HEK293T (cell line): ENCODE measurements at regions not wholly inside any gene's neighbourhood (a gene's known extent, or its start where the extent isn't known, plus 50 kb on each side); places are given as distances from the start of the nearest gene placed in this dataset.
"Not testable (repeated sequence)": the region's sequence is repeated elsewhere in the genome, so short reads cannot be mapped to it uniquely, and the experiment has no call there.

Experiments
- CTCF ChIA-PET: fragments of 350-600 bp; formaldehyde crosslinking; extraction: SDS; loops from one replicate; lab custom pipeline; 2021; ENCODE audit warnings: antibody characterized with exemption, inconsistent platforms; lab: Yijun Ruan, JAX
- POLR2A ChIA-PET: fragments of 350-600 bp; formaldehyde crosslinking; extraction: SDS; loops from one replicate; lab custom pipeline; 2020; ENCODE audit warnings: antibody characterized with exemption, inconsistent platforms; lab: Yijun Ruan, JAX
- DNase-seq: peaks from one replicate; pipeline ENCODE4 v3.0.0; 2012; ENCODE audit warnings: mixed read lengths; ENCODE audit errors: extremely low spot score
- ARNT ChIP-seq: fragments of 450-650 bp; IDR thresholded peaks from 2 replicates; pipeline ENCODE4 v1.6.1; 2017; ENCODE audit warnings: mild to moderate bottlenecking
- BHLHE40 ChIP-seq: fragments of 450-650 bp; IDR thresholded peaks from 2 replicates; pipeline ENCODE4 v1.6.1; 2016; ENCODE audit warnings: mild to moderate bottlenecking, moderate library complexity, borderline replicate concordance
- CTBP1 ChIP-seq: fragments of 450-650 bp; IDR thresholded peaks from 2 replicates; pipeline ENCODE4 v1.6.1; 2016; ENCODE audit warnings: borderline replicate concordance
- ELF4 ChIP-seq: fragments of 450-650 bp; IDR thresholded peaks from 2 replicates; pipeline ENCODE4 v1.6.1; 2017; ENCODE audit warnings: antibody characterized with exemption
- FOXA1 ChIP-seq: fragments of 450-650 bp; IDR thresholded peaks from 2 replicates; pipeline ENCODE4 v1.6.1; 2016; ENCODE audit warnings: mild to moderate bottlenecking
- FOXK2 ChIP-seq: fragments of 450-650 bp; IDR thresholded peaks from 2 replicates; pipeline ENCODE4 v1.6.1; 2016; ENCODE audit warnings: mild to moderate bottlenecking
- FOXM1 ChIP-seq: fragments of 450-650 bp; IDR thresholded peaks from 2 replicates; pipeline ENCODE4 v1.6.1; 2017; ENCODE audit warnings: mild to moderate bottlenecking, borderline replicate concordance
- HDGF ChIP-seq: fragments of 450-650 bp; IDR thresholded peaks from 2 replicates; pipeline ENCODE4 v1.6.1; 2017; ENCODE audit warnings: antibody characterized with exemption, borderline replicate concordance
- L3MBTL2 ChIP-seq: fragments of 450-650 bp; conservative IDR thresholded peaks from 2 replicates; pipeline ENCODE4 v1.6.1; 2016; ENCODE audit warnings: mild to moderate bottlenecking
- LEF1 ChIP-seq: fragments of 450-650 bp; IDR thresholded peaks from 2 replicates; pipeline ENCODE4 v1.6.1; 2017; ENCODE audit warnings: mild to moderate bottlenecking, borderline replicate concordance
- NFRKB ChIP-seq: fragments of 450-650 bp; IDR thresholded peaks from 2 replicates; pipeline ENCODE4 v1.6.1; 2016; ENCODE audit warnings: mild to moderate bottlenecking, moderate library complexity
- SP1 ChIP-seq: fragments of 450-650 bp; IDR thresholded peaks from 2 replicates; pipeline ENCODE4 v1.6.1; 2017
- SUZ12 ChIP-seq: fragments of 450-650 bp; IDR thresholded peaks from 2 replicates; pipeline ENCODE4 v1.6.1; 2016; ENCODE audit warnings: mild to moderate bottlenecking
- TARDBP ChIP-seq: fragments of 450-650 bp; IDR thresholded peaks from 2 replicates; pipeline ENCODE4 v1.6.1; 2016
- ZNF384 ChIP-seq: fragments of 450-650 bp; IDR thresholded peaks from 2 replicates; pipeline ENCODE4 v1.6.1; 2016
- TF ChIP-seq, protein P1 (sequence below): fragments of 450-650 bp; IDR thresholded peaks from 2 replicates; pipeline ENCODE4 v1.6.1; 2016

DNA sequence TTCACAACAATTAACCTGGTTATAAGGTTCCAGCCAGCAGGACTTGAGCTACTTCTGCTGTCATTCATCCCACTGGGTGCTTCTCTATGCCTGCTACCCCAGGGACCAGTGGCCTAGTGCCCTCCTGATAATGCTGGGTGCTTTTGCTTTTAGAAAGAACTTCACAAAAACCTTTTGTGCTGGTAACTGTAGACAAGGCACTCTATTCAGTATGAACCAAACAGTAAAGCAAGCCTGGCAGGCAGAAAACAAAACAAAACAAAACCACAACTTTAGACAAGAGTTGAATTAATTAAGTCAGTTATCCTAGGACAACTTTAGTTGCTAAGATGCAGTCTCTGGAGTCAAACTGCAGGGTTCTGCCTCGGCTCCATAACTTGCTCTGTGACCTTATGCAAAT is 61.9 kb upstream of the ADGRL2 start:
- ChIA-PET POLR2A (no interaction called here), CTCF (no interaction called here)

DNA sequence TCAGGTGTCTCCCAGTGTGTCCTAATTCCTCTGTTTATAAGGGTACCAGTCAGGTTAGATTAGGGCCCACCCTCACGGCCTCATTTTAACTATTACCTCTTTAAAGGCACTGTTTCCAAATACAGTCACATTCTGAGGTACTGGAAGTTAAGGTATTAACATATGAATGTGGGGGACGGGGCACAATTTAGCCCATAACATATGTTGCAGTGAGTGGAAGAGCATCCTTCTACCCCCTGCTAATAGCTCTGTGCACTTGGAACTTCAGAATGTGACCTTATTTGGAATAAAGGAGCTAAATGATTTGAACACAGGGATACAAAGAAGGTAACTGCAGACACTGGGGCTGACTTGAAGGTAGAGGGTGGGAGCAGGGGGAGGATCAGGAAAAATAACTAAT is 67.3 kb upstream of the ADGRL2 start:
- POLR2A ChIA-PET = no interaction called here
- CTCF ChIA-PET = no interaction called here
- TF ChIP-seq ZNF384 = no peak
- no peak for TF ChIP-seq HDGF
- no peak for TF ChIP-seq BHLHE40
- TF ChIP-seq ELF4 = no peak
- no peak for TF ChIP-seq SUZ12
- no peak for TF ChIP-seq ARNT
- DNase-seq = no peak

More for the DNA sequence above, 61.9 kb upstream of the ADGRL2 start:
- DNase-seq = no peak
- TF ChIP-seq BHLHE40 = no peak
- no peak for TF ChIP-seq SUZ12
- TF ChIP-seq LEF1 = no peak

DNA sequence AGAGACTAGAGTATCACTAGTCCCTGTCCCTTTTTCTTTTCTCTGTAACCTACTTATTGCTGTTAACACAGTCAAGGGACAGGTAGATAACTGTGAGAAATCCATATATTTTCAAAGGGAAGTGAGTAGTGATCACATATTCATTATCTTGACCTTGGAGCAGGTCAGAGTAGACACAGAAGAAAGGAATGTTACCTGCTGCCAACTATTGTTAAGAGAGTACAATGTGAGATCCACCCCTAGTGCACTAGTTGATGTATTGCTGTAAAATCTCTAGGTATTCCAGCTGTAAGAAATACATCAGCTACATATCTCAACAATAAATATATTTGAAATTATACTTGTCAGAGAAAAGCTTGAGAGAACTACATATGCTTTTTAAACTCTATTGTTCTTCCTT is 68.7 kb upstream of the ADGRL2 start:
- ChIA-PET POLR2A (no interaction called here), CTCF (no interaction called here)
- no peak for TF ChIP-seq ARNT
- TF ChIP-seq NFRKB = no peak
- no peak for TF ChIP-seq ZNF384
- no peak for TF ChIP-seq HDGF
- TF ChIP-seq SUZ12 = no peak
- TF ChIP-seq LEF1 = no peak
- no peak for TF ChIP-seq ELF4
- no peak for TF ChIP-seq L3MBTL2
- no peak for TF ChIP-seq BHLHE40
- TF ChIP-seq FOXM1 = no peak
- TF ChIP-seq, protein P1, sequence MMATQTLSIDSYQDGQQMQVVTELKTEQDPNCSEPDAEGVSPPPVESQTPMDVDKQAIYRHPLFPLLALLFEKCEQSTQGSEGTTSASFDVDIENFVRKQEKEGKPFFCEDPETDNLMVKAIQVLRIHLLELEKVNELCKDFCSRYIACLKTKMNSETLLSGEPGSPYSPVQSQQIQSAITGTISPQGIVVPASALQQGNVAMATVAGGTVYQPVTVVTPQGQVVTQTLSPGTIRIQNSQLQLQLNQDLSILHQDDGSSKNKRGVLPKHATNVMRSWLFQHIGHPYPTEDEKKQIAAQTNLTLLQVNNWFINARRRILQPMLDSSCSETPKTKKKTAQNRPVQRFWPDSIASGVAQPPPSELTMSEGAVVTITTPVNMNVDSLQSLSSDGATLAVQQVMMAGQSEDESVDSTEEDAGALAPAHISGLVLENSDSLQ = no peak
- DNase-seq = no peak

DNA sequence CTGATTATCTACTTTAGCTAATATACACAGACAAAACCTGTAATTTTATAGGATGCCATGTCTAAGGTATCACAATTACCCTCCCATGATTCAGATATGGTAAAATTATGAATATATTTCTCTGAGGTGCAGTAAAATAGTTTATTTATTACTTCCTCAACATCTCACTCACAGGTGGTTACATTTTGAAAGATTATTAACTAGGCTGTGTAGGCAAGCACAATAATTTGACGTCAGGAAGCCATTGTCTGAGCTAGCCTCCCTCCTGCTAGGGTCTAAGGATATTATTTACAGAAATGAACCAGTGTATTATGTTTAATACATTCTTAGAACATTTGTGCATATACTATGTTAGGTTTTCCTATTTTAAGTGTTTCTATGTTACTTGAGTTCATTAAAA is 69.9 kb upstream of the ADGRL2 start:
- POLR2A ChIA-PET = no interaction called here
- CTCF ChIA-PET = no interaction called here
- TF ChIP-seq ZNF384 (no peak), CTBP1 (no peak), ELF4 (no peak), FOXM1 (no peak), HDGF (no peak), NFRKB (no peak), L3MBTL2 (no peak), ARNT (no peak), SP1 (no peak), FOXK2 (no peak), SUZ12 (no peak), TARDBP (no peak), LEF1 (no peak), FOXA1 (no peak), BHLHE40 (no peak)
- TF ChIP-seq, protein P1 = no peak

DNA sequence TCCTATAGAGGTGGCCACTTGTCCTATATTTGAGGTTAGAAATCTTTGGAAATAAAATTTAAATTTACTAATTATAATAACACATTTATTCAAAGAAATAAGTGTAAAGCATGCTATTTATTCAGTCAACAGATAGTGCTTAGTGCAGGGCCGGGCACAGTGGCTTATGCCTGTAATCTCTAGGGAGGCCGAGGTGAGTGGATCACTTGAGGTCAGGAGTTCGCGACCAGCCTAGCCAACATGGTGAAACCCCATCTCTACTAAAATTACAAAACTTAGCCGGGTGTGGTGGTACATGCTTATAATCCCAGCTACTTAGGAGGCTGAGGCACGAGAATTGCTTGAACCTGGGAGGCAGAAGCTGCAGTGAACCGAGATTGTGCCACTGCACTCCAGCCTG is 70.4 kb upstream of the ADGRL2 start:
- DNase-seq, POLR2A ChIA-PET, CTCF ChIA-PET: not testable (repeated sequence)

More for the DNA sequence above, 69.9 kb upstream of the ADGRL2 start:
- no peak for DNase-seq

DNA sequence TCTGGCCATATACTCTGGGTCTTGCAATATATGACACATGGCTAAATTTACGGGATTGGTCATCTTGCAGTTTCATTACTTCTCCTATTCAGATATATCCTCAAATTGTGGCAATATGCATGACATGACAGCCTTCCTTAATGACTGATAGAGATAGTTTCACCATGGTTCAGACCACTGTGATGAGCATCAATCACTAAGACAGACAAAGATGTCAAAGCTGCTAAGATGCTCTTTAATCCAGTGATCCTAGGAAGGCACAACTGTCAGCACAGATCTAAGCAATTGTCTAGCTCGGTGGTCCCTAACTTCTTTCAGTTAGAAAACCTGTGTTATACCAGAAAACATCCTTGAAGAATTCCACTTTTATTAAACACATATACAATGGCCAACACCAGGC is 70.9 kb upstream of the ADGRL2 start:
- ChIA-PET POLR2A (no interaction called here), CTCF (no interaction called here)

DNA sequence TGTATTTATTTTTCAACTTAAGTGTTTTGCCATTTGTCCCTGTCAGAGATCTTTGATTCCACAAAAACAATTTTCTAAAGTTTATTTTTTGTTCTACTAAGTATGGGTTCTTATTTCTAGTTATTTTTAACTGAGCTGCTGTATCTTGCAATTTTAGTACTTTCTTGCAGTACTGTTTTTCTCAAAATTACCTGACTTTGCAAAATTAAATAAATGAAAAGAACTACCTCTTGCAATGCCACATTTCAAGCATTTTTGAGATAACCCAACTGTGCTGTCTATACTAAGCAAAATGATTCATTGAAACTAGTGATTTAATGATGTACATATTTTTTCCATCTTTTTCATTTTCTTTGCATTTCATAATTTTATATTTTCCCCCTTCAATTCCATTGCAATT is 71.5 kb upstream of the ADGRL2 start:
- ChIA-PET POLR2A (no interaction called here), CTCF (no interaction called here)
- TF ChIP-seq L3MBTL2 = no peak
- TF ChIP-seq FOXA1 = no peak
- TF ChIP-seq, protein P1 = no peak
- TF ChIP-seq BHLHE40 = no peak
- no peak for TF ChIP-seq FOXM1
- no peak for DNase-seq

More for the DNA sequence above, 70.9 kb upstream of the ADGRL2 start:
- TF ChIP-seq L3MBTL2 = no peak
- TF ChIP-seq ELF4 = no peak
- DNase-seq = no peak

DNA sequence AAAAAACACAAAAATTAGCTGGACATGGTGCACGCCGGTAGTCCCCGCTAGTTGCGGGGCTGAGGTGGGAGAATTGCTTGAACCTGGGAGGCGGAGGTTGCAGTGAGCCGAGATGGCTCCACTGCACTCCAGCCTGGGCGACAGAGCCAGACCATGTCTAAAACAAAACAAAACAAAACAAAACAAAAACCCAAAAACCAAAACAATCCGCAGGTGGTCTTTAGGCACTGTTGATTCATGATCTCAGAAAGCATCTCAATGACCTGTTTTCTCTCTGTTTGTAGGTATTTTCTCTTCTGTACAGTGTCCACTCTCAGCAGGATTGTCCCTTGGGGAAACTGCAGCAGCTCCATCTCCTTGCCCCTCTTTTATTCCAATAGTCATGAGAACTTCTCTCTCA is 74.9 kb upstream of the ADGRL2 start:
- CTCF ChIA-PET = no interaction called here
- TF ChIP-seq LEF1 = no peak
- TF ChIP-seq ZNF384 = no peak
- TF ChIP-seq ELF4 = no peak
- POLR2A ChIA-PET = no interaction called here
- no peak for DNase-seq

DNA sequence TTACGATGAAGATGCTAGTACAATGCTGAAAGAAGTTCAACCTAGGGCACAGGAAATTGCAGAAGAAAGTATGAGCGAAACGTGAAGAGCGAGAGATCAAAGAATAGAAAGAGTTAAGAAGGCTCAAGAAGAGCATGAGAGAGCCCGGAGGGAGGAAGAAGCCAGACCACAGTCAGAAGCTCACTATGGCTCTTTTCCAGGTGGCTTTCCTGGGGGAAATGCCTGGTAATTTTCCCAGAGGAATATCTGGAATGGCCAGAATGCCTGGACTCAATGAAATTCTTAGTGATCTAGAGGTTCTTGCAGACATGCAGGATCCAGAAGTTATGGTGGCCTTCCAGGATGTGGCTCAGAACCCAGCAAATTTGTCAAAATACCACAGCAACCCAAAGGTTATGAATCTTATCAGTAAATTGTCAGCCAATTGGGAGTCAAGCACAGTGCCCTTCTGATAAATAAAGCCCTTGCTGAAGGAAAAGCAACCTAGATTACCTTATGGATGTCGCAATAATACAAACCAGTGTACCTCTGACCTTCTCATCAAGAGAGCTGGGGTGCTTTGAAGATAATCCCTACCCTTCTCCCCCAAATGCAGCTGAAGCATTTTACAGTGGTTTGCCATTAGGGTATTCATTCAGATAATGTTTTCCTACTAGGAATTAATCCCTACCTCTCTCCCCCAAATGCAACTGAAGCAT is 78.0 kb upstream of the ADGRL2 start:
- POLR2A ChIA-PET, CTCF ChIA-PET, DNase-seq: not testable (repeated sequence)

DNA sequence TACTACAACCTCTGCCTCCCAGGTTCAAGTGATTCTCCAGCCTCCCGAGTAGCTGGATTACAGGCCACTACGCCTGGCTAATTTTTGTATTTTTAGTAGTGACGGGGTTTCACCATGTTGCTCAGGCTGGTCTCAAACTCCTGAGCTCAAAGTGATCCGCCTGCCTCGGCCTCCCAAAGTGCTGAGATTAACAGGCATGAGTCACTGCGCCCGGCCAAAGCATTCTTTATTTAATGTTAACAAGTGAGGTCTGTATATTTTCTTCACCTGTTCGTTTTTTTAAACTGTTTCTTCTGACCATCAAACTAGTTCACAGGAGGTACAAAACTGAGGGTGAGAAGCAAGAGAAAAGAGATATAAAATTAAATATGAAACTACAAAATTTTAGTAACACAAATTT is 80.5 kb upstream of the ADGRL2 start:
- CTCF ChIA-PET, DNase-seq, POLR2A ChIA-PET: not testable (repeated sequence)
